Brain pericyte (primary cell): ENCODE measurements at regions not wholly inside any gene's neighbourhood (a gene's known extent, or its start where the extent isn't known, plus 50 kb on each side); places are given as distances from the start of the nearest gene placed in this dataset.
"Not testable (repeated sequence)": the region's sequence is repeated elsewhere in the genome, so short reads cannot be mapped to it uniquely, and the experiment has no call there.

Source experiments
- DNase-seq: peaks from one replicate; pipeline ENCODE4 v3.0.0-alpha.2; 2012; ENCODE audit warnings: low read depth, low spot score

DNA sequence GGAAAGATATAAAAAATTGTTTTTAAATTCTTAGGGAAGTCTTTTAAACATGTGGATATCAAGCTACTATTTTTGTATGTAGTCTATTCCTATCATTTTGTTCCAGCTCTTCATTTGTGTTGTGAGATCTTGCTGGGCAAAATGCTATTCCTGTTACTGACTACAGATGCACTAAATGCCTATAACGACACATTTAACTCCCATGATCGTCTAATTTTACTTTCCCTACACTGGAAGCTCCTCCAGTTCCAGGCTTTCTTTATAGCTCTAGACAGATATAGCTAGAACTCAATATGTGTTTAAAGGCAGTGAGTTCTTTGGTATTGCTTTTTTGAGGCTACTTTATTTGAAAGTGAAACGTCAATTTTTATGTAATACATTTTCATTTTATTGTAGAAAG lies 971.5 kb upstream of the CITED2 start:
- DNase-seq = no peak

DNA sequence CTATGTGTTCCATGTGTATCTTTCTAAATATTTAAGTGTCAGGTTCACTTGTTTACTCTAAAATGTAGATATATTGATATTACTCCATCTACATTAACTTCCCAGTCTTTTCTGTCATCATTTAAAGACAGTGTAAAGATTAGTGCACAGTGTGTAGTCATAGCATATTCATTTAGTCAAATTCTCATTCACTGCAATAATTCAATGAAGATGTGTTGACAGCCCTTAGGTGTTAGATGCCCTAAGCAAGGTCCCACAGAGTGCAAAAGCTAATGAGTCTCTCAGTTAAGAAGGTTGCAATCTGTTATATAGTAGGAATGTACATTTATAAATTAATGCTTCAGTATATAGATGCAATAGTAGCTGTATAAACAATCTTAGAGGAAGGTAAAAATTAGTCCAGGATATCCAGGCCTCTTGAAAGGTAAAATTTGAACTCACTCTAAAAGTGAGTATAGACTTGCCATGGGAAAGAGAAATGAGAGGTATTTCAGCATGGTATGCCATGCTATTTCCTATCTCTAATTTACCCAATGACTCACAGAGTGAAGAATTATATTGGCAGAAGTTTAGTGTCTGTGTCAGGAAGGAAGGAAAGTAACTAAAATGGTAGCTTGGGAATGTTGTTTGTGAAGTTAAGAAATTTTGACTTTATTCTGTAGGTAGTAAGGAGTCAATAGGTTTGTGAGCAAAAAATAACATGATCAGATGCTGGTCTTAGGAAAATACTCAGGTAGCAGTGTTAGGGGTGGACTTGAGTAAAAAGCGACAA lies 969.9 kb upstream of the CITED2 start:
- DNase-seq = no peak

DNA sequence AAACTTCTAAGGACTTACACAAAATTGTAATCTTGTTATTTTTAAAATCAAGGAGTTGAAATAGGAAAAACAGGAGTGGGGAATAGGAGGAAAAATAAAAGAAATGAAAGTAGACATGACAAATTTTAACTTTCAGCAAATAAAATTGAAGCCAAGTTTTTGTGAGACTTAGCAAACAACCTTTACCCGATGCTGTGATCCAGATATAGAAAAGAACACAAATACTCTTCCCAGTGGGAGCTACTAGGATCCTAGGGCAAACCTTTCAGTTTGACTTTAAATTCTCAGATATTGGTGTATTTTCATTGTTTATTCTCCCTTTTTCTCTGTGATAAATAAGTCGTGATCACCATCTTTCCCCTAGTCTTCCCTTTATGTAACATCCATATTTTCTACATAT lies 968.7 kb upstream of the CITED2 start:
- no peak for DNase-seq

DNA sequence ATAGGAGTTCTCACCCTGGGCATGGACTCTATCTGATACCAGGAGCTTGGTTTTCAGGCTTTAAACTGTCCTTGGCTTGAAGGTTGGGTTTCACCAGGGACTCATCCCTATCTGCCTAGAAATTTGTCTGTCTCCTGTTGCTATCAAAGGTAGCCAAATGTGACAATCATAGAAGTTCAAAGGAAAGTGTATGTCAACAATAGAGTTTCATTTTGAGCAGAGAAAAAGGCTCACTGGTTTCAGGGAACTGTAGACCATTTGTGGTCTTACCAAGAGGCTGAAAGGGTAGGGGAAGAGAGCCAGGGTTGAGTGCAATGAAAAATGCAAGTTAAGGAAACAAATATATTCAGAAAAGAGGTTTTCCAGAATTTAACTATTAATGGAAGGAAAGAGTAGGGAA lies 966.8 kb upstream of the CITED2 start:
- no peak for DNase-seq

DNA sequence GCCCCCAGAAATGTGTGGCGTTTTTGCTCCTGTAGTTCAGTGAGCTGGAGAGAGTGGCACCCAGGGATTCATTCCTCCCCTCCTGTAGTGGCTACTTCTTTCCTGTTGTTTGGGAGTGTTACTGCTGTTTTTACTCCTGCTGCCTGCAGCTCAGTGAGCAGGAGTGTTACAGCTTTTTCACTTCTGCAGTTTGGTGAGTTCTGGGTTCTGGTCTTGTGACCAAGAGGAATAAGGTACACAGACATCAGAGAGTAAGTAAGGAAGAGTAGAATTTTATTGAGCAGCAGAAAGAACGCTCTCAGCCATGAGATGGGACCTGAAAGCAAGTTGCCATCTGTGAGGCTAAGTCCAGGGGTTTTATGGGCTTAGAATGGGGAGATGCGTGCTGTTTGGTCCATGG lies 966.3 kb upstream of the CITED2 start:
- DNase-seq = no peak

DNA sequence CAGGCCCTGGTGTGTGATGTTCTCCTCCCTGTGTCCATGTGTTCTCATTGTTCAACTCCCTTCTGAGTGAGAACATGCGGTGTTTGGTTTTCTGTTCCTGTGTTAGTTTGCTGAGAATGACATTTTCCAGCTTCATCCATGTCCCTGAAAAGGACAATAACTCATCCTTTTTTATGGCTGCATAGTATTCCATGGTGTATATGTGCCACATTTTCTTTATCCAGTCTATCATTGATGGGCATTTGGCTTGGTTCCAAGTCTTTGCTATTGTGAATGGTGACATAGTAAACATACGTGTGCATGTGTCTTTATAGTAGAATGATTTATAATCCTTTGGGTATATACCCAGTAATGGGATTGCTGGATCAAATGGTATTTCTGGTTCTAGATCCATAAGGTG lies 964.6 kb upstream of the CITED2 start:
- DNase-seq = not testable (repeated sequence)

DNA sequence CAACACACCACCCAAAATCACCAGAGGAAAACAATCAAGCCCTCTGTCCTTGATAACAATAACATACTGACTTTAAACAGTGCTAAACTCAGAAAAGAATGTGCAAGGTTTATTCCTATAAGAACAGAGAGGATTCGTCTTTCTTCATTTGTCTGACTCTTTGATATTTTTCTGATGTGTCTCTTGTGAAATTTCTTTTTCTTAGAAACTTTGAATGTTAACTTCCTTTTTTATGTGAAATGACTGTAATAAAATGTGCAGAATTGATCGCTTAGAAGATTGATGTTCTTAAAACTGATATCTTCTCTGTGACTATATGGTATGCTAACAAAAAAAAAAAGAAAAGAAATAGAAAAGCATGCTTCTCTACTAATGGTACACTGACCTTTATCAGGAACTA lies 947.4 kb upstream of the CITED2 start:
- no peak for DNase-seq

DNA sequence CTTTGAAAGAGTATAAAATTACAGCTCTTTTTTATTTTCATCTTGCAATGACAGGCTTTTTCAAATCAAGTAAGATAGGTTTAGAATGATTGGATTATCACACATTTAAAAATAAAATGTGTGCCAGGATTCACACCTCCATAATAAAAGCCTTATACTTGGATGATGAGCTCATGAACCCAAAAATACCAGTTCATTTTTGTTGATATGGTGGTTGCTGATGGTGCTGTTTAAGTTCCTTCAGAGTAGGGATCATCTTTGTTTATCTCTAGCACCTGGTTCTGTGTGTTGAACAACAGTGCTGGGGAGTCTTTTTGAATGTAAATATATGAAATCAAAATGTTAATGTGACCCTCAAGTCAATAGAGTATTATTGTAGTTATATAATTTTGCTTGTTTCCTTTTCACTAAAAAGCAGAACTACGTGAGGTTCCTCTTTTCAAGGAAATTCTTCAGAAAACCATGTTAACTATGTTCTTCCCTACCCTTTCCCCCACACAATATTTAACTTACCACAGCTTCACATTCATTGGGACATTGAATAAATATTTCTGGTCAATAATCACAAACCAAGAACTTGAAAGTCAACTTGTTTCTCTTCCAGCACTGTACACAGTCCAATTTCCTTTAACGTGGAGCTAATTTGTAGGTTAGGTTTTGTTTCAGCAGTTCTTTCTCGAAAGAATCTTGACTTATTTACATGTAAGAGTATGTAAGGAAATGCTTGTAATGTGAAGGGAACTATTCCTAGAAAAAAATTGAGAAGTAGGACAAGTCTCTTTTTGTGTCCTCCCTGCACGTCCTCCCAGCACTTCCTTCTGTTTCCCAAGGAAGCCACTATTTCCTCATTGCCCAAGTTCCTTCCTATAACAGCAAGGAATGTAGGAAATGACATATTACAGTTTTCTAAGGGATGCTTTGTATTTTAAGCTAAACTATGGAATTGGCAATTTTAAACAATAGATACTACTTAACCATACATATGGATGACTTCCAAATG lies 945.9 kb upstream of the CITED2 start:
- DNase-seq = no peak

DNA sequence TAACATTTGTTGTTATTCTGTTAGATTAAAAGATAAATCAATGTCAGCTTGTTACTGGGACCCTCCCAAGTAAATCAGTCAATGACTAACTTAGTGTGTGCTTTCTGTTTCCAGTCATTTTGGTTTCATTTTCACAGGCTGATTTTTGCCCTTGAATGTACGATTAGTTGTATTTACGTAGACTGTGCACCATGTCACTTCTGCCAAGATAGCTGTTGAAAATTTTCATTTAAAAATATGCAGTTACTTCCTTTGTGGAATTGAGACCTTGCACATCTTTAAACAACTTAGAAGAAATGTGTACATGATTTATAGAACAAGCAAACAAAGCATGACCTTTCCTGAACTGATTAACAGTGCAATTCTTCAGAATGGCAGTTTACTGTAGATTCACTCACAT lies 944.8 kb upstream of the CITED2 start:
- DNase-seq = no peak

DNA sequence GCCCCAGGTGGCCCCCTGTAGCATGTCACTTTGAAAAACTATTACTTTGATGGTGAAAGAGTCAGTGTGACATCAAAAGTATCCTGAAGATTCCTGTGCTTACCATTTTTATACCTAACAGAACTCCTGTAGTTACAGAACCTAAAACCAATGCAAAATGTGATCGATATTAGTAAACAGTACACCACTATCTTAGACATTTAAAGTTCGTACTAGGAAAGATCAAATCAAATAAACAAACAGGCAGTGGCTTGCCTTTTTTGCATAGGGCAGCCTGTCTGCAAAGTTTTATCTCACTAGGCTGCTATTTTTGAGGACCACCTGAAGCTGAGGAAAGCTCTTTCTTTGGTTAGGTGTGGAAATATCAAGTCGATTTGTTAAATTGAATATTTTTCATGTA lies 944.0 kb upstream of the CITED2 start:
- DNase-seq = no peak

DNA sequence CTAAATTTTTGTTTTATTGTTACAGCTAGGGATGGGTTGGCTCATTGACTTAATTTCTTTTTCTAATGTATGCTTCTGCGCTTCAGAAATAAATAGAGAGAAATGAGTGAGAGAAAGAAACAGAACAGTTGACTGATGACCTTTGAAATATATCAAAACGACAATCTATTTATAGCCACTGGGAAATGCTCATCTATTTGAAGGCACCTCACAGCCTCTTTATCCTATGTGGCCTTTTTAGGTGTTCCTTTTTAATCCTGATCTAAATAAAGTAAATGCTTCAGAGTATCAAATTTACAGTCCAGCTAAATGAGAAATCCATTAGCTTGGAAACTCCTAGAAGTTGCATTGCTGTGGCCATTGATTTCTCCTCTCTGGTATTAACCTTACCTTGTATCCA lies 943.5 kb upstream of the CITED2 start:
- no peak for DNase-seq

DNA sequence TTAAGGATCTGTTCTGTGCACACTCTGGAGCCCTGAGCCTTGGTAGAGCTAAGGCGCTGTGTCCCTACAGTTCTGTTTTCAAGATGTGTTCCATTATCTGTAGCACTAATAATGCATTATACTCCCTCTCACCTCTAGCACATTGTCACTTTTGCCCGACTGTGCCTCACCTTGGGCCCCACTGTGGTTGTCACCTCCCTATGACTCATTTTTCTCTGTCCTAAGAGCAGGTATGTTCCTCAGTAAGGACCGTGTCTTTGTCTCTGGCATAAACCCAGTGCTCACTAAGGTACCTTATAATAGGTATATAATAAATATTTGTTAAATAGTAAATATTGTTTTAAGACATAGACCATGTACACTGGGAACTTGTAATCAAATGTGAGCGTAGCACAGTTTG lies 942.5 kb upstream of the CITED2 start:
- DNase-seq = no peak

DNA sequence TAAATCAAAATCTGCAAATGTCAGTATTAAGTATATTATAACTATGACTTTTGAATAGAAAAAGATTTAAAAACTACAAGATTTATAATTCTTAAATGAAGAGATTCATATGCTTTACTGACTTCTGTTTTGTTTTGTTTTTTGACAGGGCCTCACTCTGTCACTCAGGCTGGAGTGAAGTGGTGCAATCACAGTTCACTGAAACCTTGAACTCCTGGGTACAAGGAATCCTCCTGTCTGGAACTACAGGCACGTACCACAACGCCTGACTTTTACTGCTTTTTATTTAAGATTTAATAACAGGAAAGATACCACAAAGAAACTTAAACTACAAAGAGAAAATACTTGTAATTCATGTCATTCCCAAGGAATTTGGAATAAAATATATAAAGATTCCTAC lies 940.2 kb upstream of the CITED2 start:
- no peak for DNase-seq

DNA sequence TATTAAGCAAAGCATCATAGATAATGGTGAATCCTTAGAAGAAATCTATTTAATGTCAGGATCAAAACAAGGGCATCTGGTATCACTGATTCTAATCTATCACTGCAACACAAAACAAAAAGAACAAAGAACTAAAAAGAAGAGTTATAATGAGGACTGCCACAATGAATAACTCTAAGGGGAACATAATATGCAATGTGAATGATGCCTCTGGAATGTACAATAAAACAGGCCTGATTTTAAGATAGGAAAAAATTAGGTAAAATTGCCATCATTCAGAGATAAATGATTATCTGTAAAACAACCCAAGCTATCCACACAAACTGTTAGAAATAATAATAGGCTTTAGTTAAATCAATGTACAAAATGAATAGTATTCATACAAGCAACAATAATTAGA lies 936.7 kb upstream of the CITED2 start:
- no peak for DNase-seq

DNA sequence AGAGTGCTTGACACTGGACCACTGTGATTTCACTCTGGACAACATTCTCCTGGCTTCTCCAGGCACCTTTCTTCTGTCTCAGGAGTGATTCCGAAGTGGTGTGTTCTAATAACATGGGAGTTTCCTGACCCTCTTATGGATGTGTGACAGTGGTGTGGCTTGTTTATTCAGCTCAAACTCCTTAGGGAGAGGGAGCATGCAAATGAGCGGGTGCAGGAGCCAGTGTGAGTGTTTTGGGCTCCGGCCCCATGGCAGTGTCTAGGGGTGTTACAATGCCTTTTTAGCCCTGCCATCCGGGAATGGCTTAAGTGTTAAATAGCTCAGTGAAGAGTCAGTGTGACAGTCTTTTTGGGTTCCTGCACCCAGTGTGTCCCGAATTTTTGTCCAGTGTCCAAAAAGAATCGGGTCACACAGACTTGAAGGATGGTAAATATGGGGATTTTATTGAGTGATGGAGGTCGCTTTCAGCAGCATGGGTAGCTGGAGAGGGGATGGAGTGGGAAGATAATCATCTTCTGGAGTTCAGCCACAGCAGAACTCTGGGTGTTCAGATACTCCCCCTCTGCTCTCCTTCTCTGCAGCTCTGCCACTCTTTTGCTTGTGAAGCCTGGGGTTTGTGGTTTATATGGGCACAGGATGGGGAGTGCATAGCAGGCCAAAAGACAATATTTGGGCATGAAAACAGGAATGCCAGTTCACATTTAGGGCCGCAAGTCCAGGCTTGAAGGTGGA lies 928.9 kb upstream of the CITED2 start:
- no peak for DNase-seq

DNA sequence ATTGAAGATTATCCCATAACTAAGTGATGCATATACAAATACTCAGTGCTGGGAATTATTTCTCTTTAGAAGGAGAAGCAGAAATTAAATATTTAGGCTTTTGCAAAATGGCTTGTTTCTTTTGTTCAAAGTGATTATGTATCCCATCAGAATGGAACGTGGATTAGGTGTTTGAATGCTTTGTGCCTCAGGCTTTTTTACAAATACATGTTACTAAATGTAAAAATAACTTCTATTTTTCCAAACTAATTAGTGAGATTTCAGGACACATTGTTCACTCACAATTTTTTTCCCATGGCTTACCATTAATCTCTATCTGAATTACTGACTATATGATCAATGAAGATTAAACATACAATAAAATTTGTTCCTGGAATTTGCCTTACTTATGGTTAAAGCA lies 925.9 kb upstream of the CITED2 start:
- DNase-seq = no peak

DNA sequence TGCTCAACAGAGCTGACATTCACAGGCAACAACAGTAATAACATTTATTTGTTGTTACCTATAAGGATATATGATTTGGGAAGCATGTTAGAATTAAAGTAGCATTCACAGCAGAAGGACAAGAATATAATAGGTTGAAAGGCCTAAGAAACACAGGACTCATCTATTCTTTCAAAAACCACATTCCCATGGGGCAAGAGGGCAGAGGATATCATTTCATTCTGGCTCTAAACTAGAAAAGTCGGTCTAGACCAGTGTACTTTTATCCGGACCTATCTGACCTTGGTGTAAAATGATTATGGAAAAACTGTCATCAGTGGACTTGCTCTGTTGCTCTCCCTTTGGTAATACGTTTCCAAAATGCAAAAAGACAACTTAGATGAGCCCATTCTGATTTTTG lies 914.7 kb upstream of the CITED2 start:
- no peak for DNase-seq

DNA sequence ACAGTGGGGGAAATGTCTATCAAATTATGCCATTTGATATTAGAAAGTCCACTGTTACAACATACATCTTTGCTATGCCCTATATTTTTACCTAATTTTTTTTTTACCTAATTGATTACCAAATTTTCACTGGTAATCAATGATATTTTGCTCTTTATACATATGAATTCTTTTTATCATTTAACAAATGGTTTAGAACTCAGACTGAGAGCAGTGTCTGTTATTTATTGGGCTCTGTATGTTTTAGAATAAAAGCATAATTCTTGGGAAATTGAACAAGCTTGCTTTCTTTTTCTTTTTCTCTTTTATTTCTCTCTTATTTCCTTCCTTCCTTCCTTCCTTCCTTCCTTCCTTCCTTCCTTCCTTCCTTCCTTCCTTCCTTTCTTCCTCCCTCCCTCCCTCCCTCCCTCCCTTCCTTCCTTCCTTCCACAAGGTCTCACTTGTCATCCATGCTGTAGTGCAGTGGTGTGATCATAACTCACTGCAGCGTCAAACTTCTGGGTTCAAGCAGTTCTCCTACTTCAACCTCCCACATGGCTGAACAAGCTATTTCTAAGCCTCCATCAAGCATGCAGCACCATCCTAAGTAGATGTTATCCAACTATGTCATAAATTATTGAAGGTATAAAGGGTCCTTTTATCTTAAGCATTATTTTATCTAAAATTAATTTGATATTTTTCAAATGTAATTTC lies 911.7 kb upstream of the CITED2 start:
- DNase-seq = no peak

DNA sequence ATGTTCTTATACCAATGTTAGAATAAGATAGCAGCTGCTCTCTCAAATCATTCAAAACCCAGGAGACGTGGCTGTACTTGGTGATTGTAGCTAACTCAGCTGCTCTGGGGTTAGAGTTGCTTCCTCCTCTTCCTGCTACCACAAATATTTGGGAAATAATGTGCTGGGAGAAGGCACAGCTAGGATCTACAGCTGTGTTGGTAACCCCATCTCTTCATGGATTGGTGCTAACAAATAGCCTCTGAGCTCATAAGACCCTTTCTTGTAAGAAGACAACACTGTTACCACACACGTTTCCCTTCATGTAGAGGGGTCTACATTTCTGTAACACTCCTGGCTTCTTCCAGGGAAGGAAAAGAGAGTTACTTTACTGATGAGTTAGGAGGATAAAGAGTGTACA lies 911.0 kb upstream of the CITED2 start:
- no peak for DNase-seq

DNA sequence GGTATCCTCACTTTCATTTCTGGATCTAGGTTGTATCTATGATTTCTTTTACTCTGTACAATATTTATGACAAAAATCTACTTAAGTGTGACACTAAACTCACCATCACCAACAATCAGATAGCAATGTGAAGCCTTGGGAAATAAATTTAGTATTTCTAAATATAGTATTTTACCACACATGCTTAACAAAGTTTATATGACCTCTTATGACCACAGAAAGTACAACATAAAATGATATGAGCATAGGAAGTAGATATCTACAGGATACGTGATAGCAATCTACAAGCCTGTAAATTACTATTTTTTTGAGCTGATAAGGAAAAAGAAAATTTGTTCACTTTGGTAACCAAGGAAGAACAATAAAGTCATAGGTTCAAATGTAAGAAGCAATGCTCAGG lies 910.4 kb upstream of the CITED2 start:
- no peak for DNase-seq

DNA sequence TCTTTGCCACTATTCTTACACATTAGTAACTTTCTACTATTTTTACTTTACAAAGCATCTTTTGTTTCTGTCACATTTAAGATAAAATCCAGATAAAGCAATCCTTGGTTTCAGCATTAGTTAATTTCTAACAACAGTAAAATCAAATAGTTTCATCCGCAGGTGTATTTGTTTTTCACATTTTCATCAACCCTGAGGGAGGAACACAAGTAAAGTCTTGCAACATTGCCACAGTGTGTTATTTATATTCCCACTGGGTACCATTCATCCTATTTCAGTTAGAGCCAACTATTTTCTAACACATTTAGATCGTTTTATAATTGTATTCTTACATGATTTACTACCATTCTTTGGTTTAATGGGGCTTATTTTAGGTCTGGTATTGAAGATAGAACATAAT lies 908.7 kb upstream of the CITED2 start:
- no peak for DNase-seq

DNA sequence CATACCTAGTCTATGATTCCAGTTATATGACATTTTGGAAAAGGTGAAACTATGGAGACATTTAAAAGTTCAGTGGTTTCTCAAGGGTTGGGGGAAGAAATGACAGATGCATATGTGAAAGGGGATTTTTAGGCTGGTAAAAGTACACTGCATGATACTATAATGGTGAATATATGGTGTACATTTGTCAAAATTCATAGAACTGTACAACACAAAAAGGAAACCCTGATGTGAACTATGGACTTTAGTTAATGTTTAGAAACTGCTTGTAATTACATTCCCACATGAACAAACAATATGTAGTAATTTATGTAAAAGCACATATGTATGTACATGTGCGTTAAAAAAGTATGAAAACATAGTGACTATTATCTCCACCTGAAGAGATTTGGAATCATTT lies 907.3 kb upstream of the CITED2 start:
- no peak for DNase-seq
